Dendritic cell treated with granulocyte-macrophage colony-stimulating factor and Interleukin-4, amounts not matched to agents 40 ng/mL and 50 ng/mL, for 4 days (primary cell): ENCODE measurements at regions not wholly inside any gene's neighbourhood (a gene's known extent, or its start where the extent isn't known, plus 50 kb on each side); places are given as distances from the start of the nearest gene placed in this dataset.

Source experiments
- H3K27ac Mint-ChIP-seq: one replicate; pipeline ENCODE4 v1.8.0; 2022; ENCODE audit warnings: mild to moderate bottlenecking, mixed read lengths
- H3K27me3 Mint-ChIP-seq: one replicate; pipeline ENCODE4 v1.8.0; 2022; ENCODE audit warnings: mild to moderate bottlenecking, mixed read lengths
- H3K36me3 Mint-ChIP-seq: one replicate; pipeline ENCODE4 v1.8.0; 2022; ENCODE audit warnings: low read depth, mixed read lengths
- H3K4me1 Mint-ChIP-seq: one replicate; pipeline ENCODE4 v1.8.0; 2022; ENCODE audit warnings: low read depth, mixed read lengths
- H3K4me3 Mint-ChIP-seq: one replicate; pipeline ENCODE4 v1.8.0; 2022; ENCODE audit warnings: mild to moderate bottlenecking, moderate library complexity, mixed read lengths
- H3K9me3 Mint-ChIP-seq: one replicate; pipeline ENCODE4 v1.8.0; 2022; ENCODE audit warnings: mixed read lengths
- intact Hi-C: fragments of 100-400 bp; cut with micrococcal nuclease; formaldehyde crosslinking; loops from one replicate; pipeline ENCODE4 v1.15.0; 2022

DNA sequence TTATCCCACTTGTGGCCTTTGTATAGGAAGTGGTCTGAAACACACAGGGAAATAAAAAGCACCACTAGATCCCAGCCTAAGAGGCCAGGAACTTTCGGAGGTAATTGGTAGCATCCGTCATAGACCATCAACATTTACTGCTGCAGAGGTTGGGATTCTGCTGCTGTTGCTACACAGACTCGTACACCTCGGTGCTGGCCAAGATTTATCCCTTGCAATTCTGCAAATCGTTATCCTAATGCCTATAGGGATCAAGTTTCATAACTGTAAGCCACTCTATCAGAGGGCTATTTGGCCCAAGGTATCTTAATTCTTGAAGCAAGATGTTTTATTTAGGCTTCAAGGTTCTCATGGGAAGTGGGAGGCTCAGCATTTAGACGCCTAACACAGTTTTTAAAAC is 913.6 kb downstream of the GALC start:
- Mint-ChIP-seq H3K4me1 (no peaks in the 10 kb centered on the region), H3K9me3 (peaks cover 15% of the 10 kb centered on the region), H3K27me3 (no peaks in the 10 kb centered on the region), H3K4me3 (no peak overlapping the region), H3K36me3 (no peaks in the 10 kb centered on the region), H3K27ac (no peak overlapping the region)
- intact Hi-C loops = no loop called here

DNA sequence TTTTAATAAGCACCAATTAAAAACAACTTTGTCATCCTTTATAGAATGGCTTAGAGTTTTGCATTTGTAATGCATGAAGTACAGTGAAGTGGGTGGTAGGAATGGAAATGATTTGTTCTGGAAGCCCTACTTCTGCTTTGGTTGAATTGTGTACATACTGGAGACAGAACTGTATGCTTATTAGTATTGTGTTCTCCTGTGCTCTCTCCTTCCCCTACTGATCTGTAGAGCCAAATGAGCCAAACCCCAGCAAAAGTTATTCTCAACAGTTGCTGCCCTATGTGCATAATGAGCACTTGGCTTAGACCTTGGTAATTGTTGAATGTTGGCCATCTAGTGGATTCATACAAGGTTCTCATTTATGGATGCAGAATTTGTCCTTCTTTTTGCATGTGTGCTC is 916.1 kb downstream of the GALC start:
- Mint-ChIP-seq H3K9me3 (peaks cover 7% of the 10 kb centered on the region), H3K27ac (no peak overlapping the region), H3K27me3 (no peaks in the 10 kb centered on the region), H3K4me3 (no peak overlapping the region), H3K36me3 (no peaks in the 10 kb centered on the region), H3K4me1 (no peaks in the 10 kb centered on the region)
- intact Hi-C loops = no loop called here

GRCh38 chr14:87076146-87076545 is 916.8 kb downstream of the GALC start:
- no peak overlapping the region for H3K4me3 Mint-ChIP-seq
- no peaks in the 10 kb centered on the region for H3K4me1 Mint-ChIP-seq
- H3K27ac Mint-ChIP-seq = no peak overlapping the region
- intact Hi-C loops = no loop called here
- H3K36me3 Mint-ChIP-seq = no peaks in the 10 kb centered on the region
- H3K9me3 Mint-ChIP-seq = peaks cover 3% of the 10 kb centered on the region
- no peaks in the 10 kb centered on the region for H3K27me3 Mint-ChIP-seq

GRCh38 chr14:87073880-87074570 is 919.0 kb downstream of the GALC start:
- no peak overlapping the region for H3K4me3 Mint-ChIP-seq
- intact Hi-C loops = no loop called here
- H3K27ac Mint-ChIP-seq = no peak overlapping the region
- H3K9me3 Mint-ChIP-seq = no peaks in the 10 kb centered on the region
- H3K4me1 Mint-ChIP-seq = no peaks in the 10 kb centered on the region
- H3K36me3 Mint-ChIP-seq = no peaks in the 10 kb centered on the region
- H3K27me3 Mint-ChIP-seq = no peaks in the 10 kb centered on the region

DNA sequence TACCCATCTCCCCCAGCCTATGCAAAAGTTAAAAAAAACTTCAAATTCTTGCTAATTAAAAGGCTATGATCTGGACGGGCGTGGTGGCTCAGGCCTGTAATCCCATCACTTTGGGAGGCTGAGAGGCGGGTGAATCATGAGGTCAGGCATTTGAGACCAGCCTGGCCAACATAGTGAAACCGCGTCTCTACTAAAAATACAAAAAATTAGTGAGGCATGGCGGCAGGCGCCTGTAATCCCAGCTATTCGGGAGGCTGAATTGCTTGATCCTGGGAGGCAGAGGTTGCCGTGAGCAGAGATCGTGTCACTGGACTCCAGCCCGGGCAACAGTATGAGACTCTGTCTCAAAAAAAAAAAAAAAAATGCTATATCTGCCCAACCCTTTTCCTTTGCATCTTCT is 925.4 kb downstream of the GALC start:
- intact Hi-C loops = no loop called here
- Mint-ChIP-seq H3K9me3 (no peaks in the 10 kb centered on the region), H3K27me3 (no peaks in the 10 kb centered on the region), H3K27ac (no peak overlapping the region), H3K4me1 (no peaks in the 10 kb centered on the region), H3K4me3 (no peak overlapping the region), H3K36me3 (no peaks in the 10 kb centered on the region)

- Mint-ChIP-seq H3K36me3 (no peaks in the 10 kb centered on the region), H3K27ac (no peak overlapping the region), H3K9me3 (no peaks in the 10 kb centered on the region), H3K27me3 (no peaks in the 10 kb centered on the region), H3K4me3 (no peak overlapping the region), H3K4me1 (no peaks in the 10 kb centered on the region)
- intact Hi-C loops = no loop called here
Observed at GRCh38 chr14:87067061-87067460, 925.9 kb downstream of the GALC start.

GRCh38 chr14:87066221-87066817 is 926.7 kb downstream of the GALC start:
- Mint-ChIP-seq H3K36me3 (no peaks in the 10 kb centered on the region), H3K4me3 (no peak overlapping the region), H3K9me3 (no peaks in the 10 kb centered on the region), H3K4me1 (no peaks in the 10 kb centered on the region), H3K27me3 (no peaks in the 10 kb centered on the region), H3K27ac (no peak overlapping the region)
- intact Hi-C loops = no loop called here

GRCh38 chr14:87065366-87065765 is 927.6 kb downstream of the GALC start:
- Mint-ChIP-seq H3K9me3 (no peaks in the 10 kb centered on the region), H3K36me3 (no peaks in the 10 kb centered on the region), H3K4me3 (no peak overlapping the region), H3K27ac (no peak overlapping the region), H3K4me1 (no peaks in the 10 kb centered on the region), H3K27me3 (no peaks in the 10 kb centered on the region)
- intact Hi-C loops = no loop called here

DNA sequence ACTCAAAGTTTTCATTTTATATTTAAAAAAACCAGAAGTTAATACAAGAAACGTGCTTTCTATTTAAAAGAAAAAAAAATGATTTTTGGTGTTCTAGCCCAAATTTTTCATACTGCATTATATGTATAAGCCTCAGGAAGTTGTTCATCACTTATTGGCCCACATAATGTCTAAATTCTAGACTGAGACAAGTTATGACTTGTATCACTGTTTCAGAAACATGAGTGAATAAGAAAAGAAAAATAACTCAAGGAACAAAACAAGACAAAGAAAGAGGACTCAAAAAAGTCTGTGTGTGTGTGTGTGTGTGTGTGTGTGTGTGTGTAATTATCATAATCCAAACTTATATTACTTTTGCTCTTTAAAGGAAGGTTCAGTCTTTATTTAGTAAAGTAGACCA is 929.8 kb downstream of the GALC start:
- intact Hi-C loops = no loop called here
- no peaks in the 10 kb centered on the region for H3K36me3 Mint-ChIP-seq
- no peak overlapping the region for H3K27ac Mint-ChIP-seq
- no peaks in the 10 kb centered on the region for H3K9me3 Mint-ChIP-seq
- no peak overlapping the region for H3K4me3 Mint-ChIP-seq
- H3K4me1 Mint-ChIP-seq = no peaks in the 10 kb centered on the region
- no peaks in the 10 kb centered on the region for H3K27me3 Mint-ChIP-seq

GRCh38 chr14:87060405-87060804 is 932.6 kb downstream of the GALC start:
- Mint-ChIP-seq H3K4me1 (no peaks in the 10 kb centered on the region), H3K36me3 (no peaks in the 10 kb centered on the region), H3K9me3 (peaks cover 6% of the 10 kb centered on the region), H3K27me3 (no peaks in the 10 kb centered on the region), H3K27ac (no peak overlapping the region), H3K4me3 (no peak overlapping the region)
- intact Hi-C loops = no loop called here

- H3K27ac Mint-ChIP-seq = no peak overlapping the region
- H3K36me3 Mint-ChIP-seq = no peaks in the 10 kb centered on the region
- H3K9me3 Mint-ChIP-seq = peaks cover 6% of the 10 kb centered on the region
- intact Hi-C loops = no loop called here
- no peaks in the 10 kb centered on the region for H3K27me3 Mint-ChIP-seq
- no peaks in the 10 kb centered on the region for H3K4me1 Mint-ChIP-seq
- no peak overlapping the region for H3K4me3 Mint-ChIP-seq
Observed at GRCh38 chr14:87059060-87059839, 933.7 kb downstream of the GALC start.

DNA sequence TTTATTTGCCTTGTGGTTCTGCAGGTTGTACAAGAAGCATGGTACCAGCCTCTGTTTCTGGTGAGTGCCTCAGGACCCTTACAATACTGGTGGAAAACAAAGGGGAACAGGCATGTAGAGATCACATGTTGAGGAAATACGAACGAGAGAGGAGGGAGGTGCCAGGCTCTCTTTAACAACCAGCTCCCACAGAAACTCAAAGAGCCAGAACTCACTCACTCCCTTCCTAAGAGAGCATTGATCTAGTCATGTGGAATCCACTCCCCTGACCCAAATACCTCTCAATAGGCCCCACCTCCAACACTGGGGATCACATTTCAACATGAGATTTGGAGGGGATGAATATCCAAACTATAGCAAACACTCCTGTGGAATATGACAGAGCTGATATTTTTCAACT is 938.0 kb downstream of the GALC start:
- Mint-ChIP-seq H3K4me1 (no peaks in the 10 kb centered on the region), H3K4me3 (no peak overlapping the region), H3K27ac (no peak overlapping the region), H3K9me3 (peaks cover 6% of the 10 kb centered on the region), H3K27me3 (no peaks in the 10 kb centered on the region), H3K36me3 (no peaks in the 10 kb centered on the region)
- intact Hi-C loops = no loop called here

- no peak overlapping the region for H3K4me3 Mint-ChIP-seq
- intact Hi-C loops = no loop called here
- no peaks in the 10 kb centered on the region for H3K4me1 Mint-ChIP-seq
- H3K27ac Mint-ChIP-seq = no peak overlapping the region
- H3K36me3 Mint-ChIP-seq = no peaks in the 10 kb centered on the region
- H3K9me3 Mint-ChIP-seq = peaks cover 3% of the 10 kb centered on the region
- no peaks in the 10 kb centered on the region for H3K27me3 Mint-ChIP-seq
Observed at GRCh38 chr14:87052646-87053225, 940.2 kb downstream of the GALC start.

- no peaks in the 10 kb centered on the region for H3K4me1 Mint-ChIP-seq
- intact Hi-C loops = no loop called here
- H3K4me3 Mint-ChIP-seq = no peak overlapping the region
- no peaks in the 10 kb centered on the region for H3K36me3 Mint-ChIP-seq
- no peaks in the 10 kb centered on the region for H3K9me3 Mint-ChIP-seq
- H3K27me3 Mint-ChIP-seq = no peaks in the 10 kb centered on the region
- H3K27ac Mint-ChIP-seq = no peak overlapping the region
Observed at GRCh38 chr14:87050421-87050820, 942.6 kb downstream of the GALC start.
